IMR-90 (cell line): ENCODE measurements at regions not wholly inside any gene's neighbourhood (a gene's known extent, or its start where the extent isn't known, plus 50 kb on each side); places are given as distances from the start of the nearest gene placed in this dataset.

ENCODE experiments used
- ATAC-seq: fragments of 200-7000 bp; cut with Tn5 transposase; 2 replicates; pipeline ENCODE4 v1.9.1; 2020; ENCODE audit warnings: low read depth, mild to moderate bottlenecking, moderate library complexity
- BruUV-seq: library from RNA; stranded (reverse); fragments of 400-500 nt; replicated peaks from 2 replicates; lab custom pipeline; 2021; lab: Mats Ljungman, UMichigan
- CTCF ChIA-PET: fragments of 300-600 bp; formaldehyde crosslinking; extraction: SDS; loops from one replicate; lab custom pipeline; 2021; ENCODE audit warnings: antibody characterized with exemption; lab: Yijun Ruan, JAX
- POLR2A ChIA-PET: fragments of 300-600 bp; sonication (Branson Sonifier 250); formaldehyde crosslinking; loops from one replicate; lab custom pipeline; 2022; ENCODE audit warnings: antibody characterized with exemption; ENCODE audit not compliant: unreplicated experiment; lab: Charles Lee
- DNase-seq: peaks from one replicate; pipeline ENCODE4 v3.0.0; 2013
- H2AFZ ChIP-seq: replicated peaks from 2 replicates; pipeline ENCODE3; 2013; ENCODE audit warnings: low read length, mild to moderate bottlenecking; ENCODE audit not compliant: poor library complexity
- H2AK5ac ChIP-seq: 2 replicates; pipeline ENCODE4 v1.6.1; 2013; ENCODE audit warnings: low read depth, low read length, inconsistent platforms
- H2AK9ac ChIP-seq: replicated peaks from 2 replicates; pipeline ENCODE3; 2013; ENCODE audit warnings: mild to moderate bottlenecking, low read depth, low read length, moderate library complexity; ENCODE audit not compliant: poor library complexity
- H2BK120ac ChIP-seq: 2 replicates; pipeline ENCODE4 v1.6.1; 2013; ENCODE audit warnings: low read depth, low read length, inconsistent platforms
- H2BK15ac ChIP-seq: 3 replicates; pipeline ENCODE4 v1.6.1; 2013; ENCODE audit warnings: low read depth, low read length, inconsistent platforms
- H2BK20ac ChIP-seq: 2 replicates; pipeline ENCODE4 v1.6.1; 2013; ENCODE audit warnings: low read depth, mild to moderate bottlenecking, inconsistent platforms, low read length, moderate library complexity
- H2BK5ac ChIP-seq: 2 replicates; pipeline ENCODE4 v1.6.1; 2013; ENCODE audit warnings: mild to moderate bottlenecking, low read depth, low read length, inconsistent platforms; ENCODE audit not compliant: poor library complexity, severe bottlenecking
- H3K14ac ChIP-seq: replicated peaks from 2 replicates; pipeline ENCODE4 v1.6.1; 2013; ENCODE audit warnings: low read depth, low read length, inconsistent platforms
- H3K18ac ChIP-seq: 2 replicates; pipeline ENCODE4 v1.6.1; 2013; ENCODE audit warnings: low read depth, low read length, control low read depth
- H3K23ac ChIP-seq: 2 replicates; pipeline ENCODE4 v1.6.1; 2013; ENCODE audit warnings: low read depth, low read length, inconsistent platforms
- H3K27ac ChIP-seq: 2 replicates; pipeline ENCODE4 v1.5.1; 2013; ENCODE audit warnings: mild to moderate bottlenecking, control low read depth, low read length; ENCODE audit not compliant: insufficient read depth
- H3K27me3 ChIP-seq: 2 replicates; pipeline ENCODE4 v1.6.1; 2013; ENCODE audit warnings: low read length; ENCODE audit not compliant: control insufficient read depth, insufficient read depth
- H3K36me3 ChIP-seq: 2 replicates; pipeline ENCODE4 v1.6.1; 2013; ENCODE audit warnings: low read length, mixed read lengths; ENCODE audit not compliant: control insufficient read depth, insufficient read depth
- H3K4ac ChIP-seq: 2 replicates; pipeline ENCODE4 v1.6.1; 2013; ENCODE audit warnings: low read depth, low read length, inconsistent platforms
- H3K4me1 ChIP-seq: 2 replicates; pipeline ENCODE4 v1.6.1; 2013; ENCODE audit warnings: low read length, mixed read lengths; ENCODE audit not compliant: control insufficient read depth, insufficient read depth
- H3K4me2 ChIP-seq: 2 replicates; pipeline ENCODE4 v1.6.1; 2013; ENCODE audit warnings: low read depth, mild to moderate bottlenecking, control low read depth, low read length, moderate library complexity
- H3K4me3 ChIP-seq: 2 replicates; pipeline ENCODE4 v1.5.1; 2013; ENCODE audit warnings: low read depth, mild to moderate bottlenecking, control low read depth, low read length, moderate library complexity; ENCODE audit not compliant: insufficient read depth
- H3K56ac ChIP-seq: 2 replicates; pipeline ENCODE4 v1.6.1; 2013; ENCODE audit warnings: low read length, inconsistent platforms; ENCODE audit not compliant: insufficient read depth; ENCODE audit errors: extremely low read depth
- H3K79me1 ChIP-seq, 2 experiments: 2 replicates each; pipeline ENCODE4 v1.6.1; 2013; ENCODE audit warnings: low read length in 2 of 2, inconsistent platforms in 1 of 2, low read depth in 1 of 2
- H3K9ac ChIP-seq: 2 replicates; pipeline ENCODE4 v1.6.1; 2013; ENCODE audit warnings: low read depth, low read length, control low read depth
- H3K9me1 ChIP-seq: 2 replicates; pipeline ENCODE4 v1.6.1; 2013; ENCODE audit warnings: low read length, inconsistent platforms; ENCODE audit not compliant: insufficient read depth
- H3K9me3 ChIP-seq: 2 replicates; pipeline ENCODE4 v1.6.1; 2013; ENCODE audit warnings: low read length; ENCODE audit not compliant: control insufficient read depth, insufficient read depth
- H4K20me1 ChIP-seq: 2 replicates; pipeline ENCODE4 v1.6.1; 2013; ENCODE audit warnings: low read length, inconsistent platforms; ENCODE audit not compliant: insufficient read depth
- H4K5ac ChIP-seq: 2 replicates; pipeline ENCODE4 v1.6.1; 2013; ENCODE audit warnings: mild to moderate bottlenecking, low read depth, low read length, control low read depth
- H4K8ac ChIP-seq, 2 experiments: 2 replicates each; pipeline ENCODE4 v1.6.1; 2013; ENCODE audit warnings: low read depth in 2 of 2, low read length in 2 of 2, control low read depth in 1 of 2, inconsistent platforms in 1 of 2
- H4K91ac ChIP-seq: 2 replicates; pipeline ENCODE4 v1.6.1; 2013; ENCODE audit warnings: low read depth, low read length, inconsistent platforms; ENCODE audit not compliant: insufficient read depth
- CEBPB ChIP-seq: IDR thresholded peaks from 2 replicates; pipeline ENCODE4 v1.6.1; 2012; ENCODE audit warnings: low read depth, low read length, improper control_type of control experiment
- CHD1 ChIP-seq: IDR thresholded peaks from 2 replicates; pipeline ENCODE4 v1.6.1; 2012; ENCODE audit warnings: low read depth, low read length, improper control_type of control experiment
- FOS ChIP-seq: fragments of 150-350 bp; IDR thresholded peaks from 2 replicates; pipeline ENCODE4 v1.6.1; 2016; ENCODE audit warnings: low read depth, low read length
- MAZ ChIP-seq: IDR thresholded peaks from 2 replicates; pipeline ENCODE4 v1.6.1; 2012; ENCODE audit warnings: low read depth, mild to moderate bottlenecking, low read length, improper control_type of control experiment, moderate library complexity, borderline replicate concordance
- RFX5 ChIP-seq: IDR thresholded peaks from 2 replicates; pipeline ENCODE4 v1.8.0; 2012; ENCODE audit warnings: low read depth, mild to moderate bottlenecking, low read length, moderate library complexity
- SMC3 ChIP-seq: fragments of 150-350 bp; IDR thresholded peaks from 2 replicates; pipeline ENCODE4 v1.6.1; 2016; ENCODE audit warnings: low read depth, mild to moderate bottlenecking, antibody characterized with exemption, low read length, moderate library complexity
- WGBS, 2 experiments: methylation state at CpG; one replicate each; pipeline versions ENCODE4 v1.1.5 to v1.1.7; 2013; ENCODE audit warnings: missing lambda C conversion rate in 2 of 2; ENCODE audit not compliant: insufficient read length in 1 of 2; ENCODE audit errors: extremely low coverage in 2 of 2; 5-methylcytosine and 5-hydroxymethylcytosine counted together
- dilution Hi-C: fragments of 300-500 bp; cut with HindIII; formaldehyde crosslinking; loops from one replicate; pipeline ENCODE4 v1.14.3; 2018; ENCODE audit warnings: low sequenced_read_pairs; ENCODE audit not compliant: unreplicated experiment
- in situ Hi-C: fragments of 300-500 bp; cut with MboI; formaldehyde crosslinking; loops from 3 replicates; pipeline ENCODE4 v1.14.3; 2019; ENCODE audit warnings: low sequenced_read_pairs, inconsistent platforms, mixed read lengths
- intact Hi-C: fragments of 100-400 bp; cut with micrococcal nuclease; formaldehyde crosslinking; loops from 2 replicates; pipeline ENCODE4 v1.10.0; 2022

GRCh38 chr2:54403512-54404238, 52.5 kb upstream of the SPTBN1 start (continued):
- TF ChIP-seq SMC3: no peak

GRCh38 chr2:54404270-54404669, 51.9 kb upstream of the SPTBN1 start:
- H3K9me1 ChIP-seq: no peaks in the 10 kb centered on the region
- ATAC-seq: peak; percentile 19; the same call in 1 of the 2 replicates
- 0 out of 2 replicates have a peak overlapping the region, but pooled peaks have one; percentile 18 for H2BK120ac ChIP-seq
- H2AFZ ChIP-seq: no peak overlapping the region
- H3K4ac ChIP-seq: no peak overlapping the region
- WGBS, 2 experiments: no CpG with 5 or more reads among the region's 4 CpGs
- H4K20me1 ChIP-seq: no peaks in the 10 kb centered on the region
- peak overlapping the region; percentile 38; the same call in 1 of the 2 replicates for H3K18ac ChIP-seq
- no peak overlapping the region for H4K91ac ChIP-seq
- DNase-seq: peak; percentile 58
- H2BK15ac ChIP-seq: no peak overlapping the region
- CTCF ChIA-PET: interaction anchor here (0.7 kb wide), 1 partner anchor 11 kb away, joined by 5 read pairs; no protein-coding TSS in a partner anchor
- in situ Hi-C loops (no loop called here), dilution Hi-C loops (no loop called here), intact Hi-C loops (no loop called here)
- H3K4me3 ChIP-seq: no peak overlapping the region
- no peak overlapping the region for H3K4me2 ChIP-seq
- no peak overlapping the region for H3K23ac ChIP-seq
- H2AK9ac ChIP-seq: no peak overlapping the region
- no peak overlapping the region for H2AK5ac ChIP-seq
- no peak overlapping the region for H4K5ac ChIP-seq
- H3K27ac ChIP-seq: 0 out of 2 replicates have a peak overlapping the region, but pooled peaks have one; percentile 9
- H2BK20ac ChIP-seq: no peak overlapping the region
- BruUV-seq: no TSS peak
- POLR2A ChIA-PET: no interaction called here
- H3K9ac ChIP-seq: no peak overlapping the region
- H3K79me1 ChIP-seq: no peaks in the 10 kb centered on the region
- H2BK5ac ChIP-seq: no peak overlapping the region
- no peak overlapping the region for H4K8ac ChIP-seq
- H3K14ac ChIP-seq: no peak overlapping the region; the same call in 1 of the 2 replicates
- no peaks in the 10 kb centered on the region for H3K9me3 ChIP-seq
- TF ChIP-seq FOS (no peak), RFX5 (no peak), CEBPB (peak; percentile 51; the same call in 1 of the 2 replicates), CHD1 (no peak), MAZ (no peak)
- H3K4me1 ChIP-seq: peaks cover 15% of the 10 kb centered on the region
- H3K56ac ChIP-seq: no peak overlapping the region
- H3K36me3 ChIP-seq: no peaks in the 10 kb centered on the region
- H3K27me3 ChIP-seq: no peaks in the 10 kb centered on the region
